Choroid plexus epithelial cell (primary cell): ENCODE measurements at regions not wholly inside any gene's neighbourhood (a gene's known extent, or its start where the extent isn't known, plus 50 kb on each side); places are given as distances from the start of the nearest gene placed in this dataset.
"Not testable (repeated sequence)": the region's sequence is repeated elsewhere in the genome, so short reads cannot be mapped to it uniquely, and the experiment has no call there.

ENCODE experiments used
- DNase-seq: peaks from one replicate; pipeline ENCODE4 v3.0.0-alpha.2; 2010; ENCODE audit warnings: low read depth
- H3K4me3 ChIP-seq: 2 replicates; pipeline ENCODE4 v1.5.1; 2011; ENCODE audit warnings: low read depth, mild to moderate bottlenecking, control low read depth, low read length, moderate library complexity
- TF ChIP-seq, protein P1 (sequence below): conservative IDR thresholded peaks from 2 replicates; pipeline ENCODE4 v1.5.1; 2011; ENCODE audit warnings: low read depth, mild to moderate bottlenecking, control low read depth, inconsistent platforms, low read length, moderate library complexity

DNA sequence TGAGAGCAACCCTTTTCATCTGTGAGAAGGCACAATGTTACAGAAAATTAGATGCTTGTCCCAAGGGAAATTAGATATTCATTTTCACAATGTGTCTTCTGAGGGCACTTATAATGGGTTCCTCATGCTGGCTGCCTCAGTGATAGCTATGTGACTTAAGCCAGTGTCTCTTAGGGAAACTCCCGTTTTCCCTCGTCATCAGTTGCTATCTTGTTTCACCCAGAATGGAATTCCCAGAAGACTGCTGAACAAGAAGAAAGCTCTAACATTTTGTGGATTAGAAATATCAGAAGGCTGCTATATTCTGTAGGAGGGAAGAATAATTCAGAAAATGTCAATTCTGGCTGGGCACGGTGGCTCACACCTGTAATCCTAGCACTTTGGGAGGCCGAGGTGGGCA, 67.9 kb upstream of the WDR72 start:
- DNase-seq = no peak
- TF ChIP-seq, protein P1, sequence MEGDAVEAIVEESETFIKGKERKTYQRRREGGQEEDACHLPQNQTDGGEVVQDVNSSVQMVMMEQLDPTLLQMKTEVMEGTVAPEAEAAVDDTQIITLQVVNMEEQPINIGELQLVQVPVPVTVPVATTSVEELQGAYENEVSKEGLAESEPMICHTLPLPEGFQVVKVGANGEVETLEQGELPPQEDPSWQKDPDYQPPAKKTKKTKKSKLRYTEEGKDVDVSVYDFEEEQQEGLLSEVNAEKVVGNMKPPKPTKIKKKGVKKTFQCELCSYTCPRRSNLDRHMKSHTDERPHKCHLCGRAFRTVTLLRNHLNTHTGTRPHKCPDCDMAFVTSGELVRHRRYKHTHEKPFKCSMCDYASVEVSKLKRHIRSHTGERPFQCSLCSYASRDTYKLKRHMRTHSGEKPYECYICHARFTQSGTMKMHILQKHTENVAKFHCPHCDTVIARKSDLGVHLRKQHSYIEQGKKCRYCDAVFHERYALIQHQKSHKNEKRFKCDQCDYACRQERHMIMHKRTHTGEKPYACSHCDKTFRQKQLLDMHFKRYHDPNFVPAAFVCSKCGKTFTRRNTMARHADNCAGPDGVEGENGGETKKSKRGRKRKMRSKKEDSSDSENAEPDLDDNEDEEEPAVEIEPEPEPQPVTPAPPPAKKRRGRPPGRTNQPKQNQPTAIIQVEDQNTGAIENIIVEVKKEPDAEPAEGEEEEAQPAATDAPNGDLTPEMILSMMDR = no peak

DNA sequence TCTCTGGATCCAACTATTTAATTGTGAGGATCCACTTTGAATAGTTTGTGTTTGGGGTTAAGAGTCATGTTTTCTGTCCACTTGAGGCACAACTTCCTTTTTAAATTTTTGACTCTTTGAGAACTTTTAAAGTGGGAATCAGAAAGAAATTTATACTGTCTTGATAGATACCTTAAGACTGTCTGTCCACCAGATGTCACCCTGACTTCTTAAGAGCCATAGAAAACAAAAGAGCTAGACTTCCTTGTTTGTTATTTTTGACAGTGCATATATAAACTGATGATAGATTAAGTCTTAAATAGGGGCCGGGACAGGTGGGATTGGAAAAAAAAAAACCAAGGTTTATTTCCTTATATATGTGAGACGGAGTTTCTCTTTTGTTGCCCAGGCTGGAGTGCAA, 52.1 kb upstream of the WDR72 start:
- TF ChIP-seq, protein P1 = no peak
- peak; percentile 27 for DNase-seq
- no peak overlapping the region for H3K4me3 ChIP-seq

More for the DNA sequence above, 67.9 kb upstream of the WDR72 start:
- H3K4me3 ChIP-seq = no peak overlapping the region

DNA sequence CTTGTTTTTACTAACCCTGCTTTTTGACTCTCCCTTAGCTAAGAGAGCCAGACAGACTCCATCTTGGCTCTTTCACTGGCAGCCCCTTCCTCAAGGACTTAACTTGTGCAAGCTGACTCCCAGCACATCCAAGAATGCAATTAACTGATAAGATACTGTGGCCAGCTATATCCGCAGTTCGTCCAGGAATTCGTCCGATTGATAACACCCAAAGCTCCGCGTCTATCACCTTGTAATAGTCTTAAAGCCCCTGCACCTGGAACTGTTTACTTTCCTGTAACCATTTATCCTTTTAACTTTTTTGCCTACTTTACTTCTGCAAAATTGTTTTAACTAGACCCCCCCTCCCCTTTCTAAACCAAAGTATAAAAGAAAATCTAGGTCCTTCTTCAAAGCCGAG, 50.8 kb upstream of the WDR72 start:
- not testable (repeated sequence) for DNase-seq, H3K4me3 ChIP-seq
